GM23338 (cell line): ENCODE measurements at regions not wholly inside any gene's neighbourhood (a gene's known extent, or its start where the extent isn't known, plus 50 kb on each side); places are given as distances from the start of the nearest gene placed in this dataset.

Experiments used
- ATAC-seq: fragments of 200-7000 bp; cut with Tn5 transposase; 3 replicates; pipeline ENCODE4 v1.9.1; 2020
- DNase-seq: peaks from one replicate; pipeline ENCODE4 v3.0.0-alpha.2; 2015; ENCODE audit warnings: low spot score
- H2AFZ ChIP-seq: fragments of 200-600 bp; sonication (generic); 2 replicates; pipeline ENCODE4 v1.8.0; 2016; ENCODE audit warnings: antibody characterized with exemption, mild to moderate bottlenecking, moderate library complexity
- H3F3A ChIP-seq: fragments of 200-600 bp; sonication (generic); replicated peaks from 2 replicates; pipeline ENCODE4 v1.8.0; 2017; ENCODE audit warnings: antibody characterized with exemption, mixed run types, low read depth
- H3K27ac ChIP-seq: fragments of 200-600 bp; sonication (generic); 2 replicates; pipeline ENCODE4 v1.6.1; 2016; ENCODE audit warnings: low read depth
- H3K27me3 ChIP-seq: fragments of 200-600 bp; sonication (generic); 2 replicates; pipeline ENCODE4 v1.8.0; 2016; ENCODE audit warnings: mild to moderate bottlenecking, mixed run types, moderate library complexity; ENCODE audit not compliant: insufficient read depth
- H3K36me3 ChIP-seq: fragments of 200-600 bp; sonication (generic); 2 replicates; pipeline ENCODE4 v1.8.0; 2016; ENCODE audit warnings: mild to moderate bottlenecking; ENCODE audit not compliant: insufficient read depth
- H3K4me1 ChIP-seq: fragments of 200-600 bp; sonication (generic); 2 replicates; pipeline ENCODE4 v1.8.0; 2016; ENCODE audit warnings: mild to moderate bottlenecking, moderate library complexity; ENCODE audit not compliant: insufficient read depth
- H3K4me2 ChIP-seq: fragments of 200-600 bp; sonication (generic); 2 replicates; pipeline ENCODE4 v1.7.1; 2017; ENCODE audit warnings: mixed run types
- H3K4me3 ChIP-seq: fragments of 200-600 bp; sonication (generic); 2 replicates; pipeline ENCODE4 v1.6.1; 2016; ENCODE audit warnings: mixed run types
- H3K79me2 ChIP-seq: fragments of 200-600 bp; sonication (generic); replicated peaks from 2 replicates; pipeline ENCODE4 v1.8.0; 2017; ENCODE audit warnings: mild to moderate bottlenecking; ENCODE audit not compliant: insufficient read depth
- H3K9me2 ChIP-seq: fragments of 200-600 bp; sonication (generic); 2 replicates; pipeline ENCODE4 v1.8.0; 2017; ENCODE audit not compliant: insufficient read depth
- H4K20me1 ChIP-seq: fragments of 200-600 bp; sonication (generic); replicated peaks from 2 replicates; pipeline ENCODE4 v1.8.0; 2017; ENCODE audit warnings: mild to moderate bottlenecking; ENCODE audit not compliant: insufficient read depth
- H3K27ac Mint-ChIP-seq: 2 replicates; pipeline ENCODE4 v1.8.0; 2020; ENCODE audit warnings: inconsistent platforms, mild to moderate bottlenecking, moderate library complexity, mixed read lengths
- H3K27me3 Mint-ChIP-seq: 3 replicates; pipeline ENCODE4 v1.8.0; 2022; ENCODE audit warnings: low read depth, mild to moderate bottlenecking, moderate library complexity, mixed read lengths, inconsistent platforms; ENCODE audit not compliant: insufficient read depth, poor library complexity
- H3K36me3 Mint-ChIP-seq: 3 replicates; pipeline ENCODE4 v1.8.0; 2021; ENCODE audit warnings: low read depth, mild to moderate bottlenecking, inconsistent platforms, moderate library complexity, mixed read lengths
- H3K4me1 Mint-ChIP-seq: 3 replicates; pipeline ENCODE4 v1.8.0; 2020; ENCODE audit warnings: mild to moderate bottlenecking, inconsistent platforms, mixed read lengths
- H3K4me3 Mint-ChIP-seq: 3 replicates; pipeline ENCODE4 v1.8.0; 2021; ENCODE audit warnings: moderate library complexity, mild to moderate bottlenecking, inconsistent platforms, mixed read lengths
- H3K9me3 Mint-ChIP-seq: 3 replicates; pipeline ENCODE4 v1.8.0; 2020; ENCODE audit warnings: moderate library complexity, mild to moderate bottlenecking, inconsistent platforms, mixed read lengths
- EZH2phosphoT487 ChIP-seq: fragments of 200-600 bp; sonication (generic); IDR thresholded peaks from one replicate; pipeline ENCODE4 v1.8.1; 2018; ENCODE audit warnings: antibody characterized with exemption; ENCODE audit not compliant: unreplicated experiment
- JUNB ChIP-seq: IDR thresholded peaks from one replicate; pipeline ENCODE4 v1.6.1; 2016; ENCODE audit warnings: antibody characterized with exemption; ENCODE audit not compliant: unreplicated experiment
- POLR2AphosphoS5 ChIP-seq: IDR thresholded peaks from 2 replicates; pipeline ENCODE4 v1.6.1; 2016; ENCODE audit warnings: antibody characterized with exemption, low read depth
- TF ChIP-seq, protein P1 (sequence below): fragments of 250-450 bp; sonication (Bioruptor Pico); IDR thresholded peaks from 2 replicates; pipeline ENCODE4 v1.5.0; 2020; ENCODE audit warnings: mild to moderate bottlenecking, moderate library complexity
- TF ChIP-seq, protein P2 (sequence below): IDR thresholded peaks from one replicate; pipeline ENCODE4 v1.6.1; 2018; ENCODE audit warnings: antibody characterized with exemption; ENCODE audit not compliant: unreplicated experiment
- TF ChIP-seq, protein P3 (sequence below): IDR thresholded peaks from 2 replicates; pipeline ENCODE4 v1.6.1; 2016; ENCODE audit warnings: antibody characterized with exemption
- TF ChIP-seq, protein P4 (sequence below), 2 experiments: fragments of 200-600 bp in 1 of 2; sonication (generic) in 1 of 2; conservative IDR thresholded peaks; 2 replicates each; pipeline versions ENCODE4 v1.5.1 to v1.6.1; 2016 to 2017; ENCODE audit warnings: antibody characterized with exemption in 2 of 2, low read depth in 2 of 2, mild to moderate bottlenecking in 2 of 2, moderate library complexity in 1 of 2

DNA sequence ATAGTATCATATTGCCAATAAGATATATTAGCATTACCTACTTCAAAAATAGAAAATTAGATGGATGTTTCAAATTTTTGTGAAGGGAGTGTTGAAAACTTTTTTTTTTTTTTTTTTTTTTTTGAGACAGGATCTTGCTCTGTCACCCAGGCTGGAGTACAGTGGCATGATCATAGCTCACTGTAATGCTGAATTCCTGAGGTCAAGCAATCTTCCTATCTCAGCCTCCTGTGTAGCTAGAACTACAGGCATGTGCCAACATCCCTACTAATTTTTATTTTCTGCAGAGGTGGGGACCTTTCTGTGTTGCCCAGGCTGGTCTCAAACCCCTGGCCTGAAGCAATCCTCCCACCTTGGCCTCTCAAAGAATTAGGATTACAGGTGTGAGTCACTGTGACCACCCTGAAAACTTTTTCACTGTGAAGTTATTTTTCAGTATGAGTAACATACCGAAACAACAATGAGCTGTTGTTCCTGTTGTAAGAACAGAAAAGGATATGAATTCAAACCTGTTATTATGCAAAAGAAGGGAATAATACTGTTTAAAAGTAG, 266.9 kb downstream of the NEBL start:
- H3K36me3 ChIP-seq = no peaks in the 10 kb centered on the region
- H3K4me3 ChIP-seq = no peak overlapping the region
- no peaks in the 10 kb centered on the region for H4K20me1 ChIP-seq
- Mint-ChIP-seq H3K9me3 (no peaks in the 10 kb centered on the region), H3K27ac (no peak overlapping the region), H3K4me1 (peaks cover 7% of the 10 kb centered on the region; the same call in 2 of the 3 replicates), H3K4me3 (no peak overlapping the region), H3K27me3 (no peaks in the 10 kb centered on the region), H3K36me3 (no peaks in the 10 kb centered on the region)
- no peak overlapping the region for H2AFZ ChIP-seq
- TF ChIP-seq, protein P1, sequence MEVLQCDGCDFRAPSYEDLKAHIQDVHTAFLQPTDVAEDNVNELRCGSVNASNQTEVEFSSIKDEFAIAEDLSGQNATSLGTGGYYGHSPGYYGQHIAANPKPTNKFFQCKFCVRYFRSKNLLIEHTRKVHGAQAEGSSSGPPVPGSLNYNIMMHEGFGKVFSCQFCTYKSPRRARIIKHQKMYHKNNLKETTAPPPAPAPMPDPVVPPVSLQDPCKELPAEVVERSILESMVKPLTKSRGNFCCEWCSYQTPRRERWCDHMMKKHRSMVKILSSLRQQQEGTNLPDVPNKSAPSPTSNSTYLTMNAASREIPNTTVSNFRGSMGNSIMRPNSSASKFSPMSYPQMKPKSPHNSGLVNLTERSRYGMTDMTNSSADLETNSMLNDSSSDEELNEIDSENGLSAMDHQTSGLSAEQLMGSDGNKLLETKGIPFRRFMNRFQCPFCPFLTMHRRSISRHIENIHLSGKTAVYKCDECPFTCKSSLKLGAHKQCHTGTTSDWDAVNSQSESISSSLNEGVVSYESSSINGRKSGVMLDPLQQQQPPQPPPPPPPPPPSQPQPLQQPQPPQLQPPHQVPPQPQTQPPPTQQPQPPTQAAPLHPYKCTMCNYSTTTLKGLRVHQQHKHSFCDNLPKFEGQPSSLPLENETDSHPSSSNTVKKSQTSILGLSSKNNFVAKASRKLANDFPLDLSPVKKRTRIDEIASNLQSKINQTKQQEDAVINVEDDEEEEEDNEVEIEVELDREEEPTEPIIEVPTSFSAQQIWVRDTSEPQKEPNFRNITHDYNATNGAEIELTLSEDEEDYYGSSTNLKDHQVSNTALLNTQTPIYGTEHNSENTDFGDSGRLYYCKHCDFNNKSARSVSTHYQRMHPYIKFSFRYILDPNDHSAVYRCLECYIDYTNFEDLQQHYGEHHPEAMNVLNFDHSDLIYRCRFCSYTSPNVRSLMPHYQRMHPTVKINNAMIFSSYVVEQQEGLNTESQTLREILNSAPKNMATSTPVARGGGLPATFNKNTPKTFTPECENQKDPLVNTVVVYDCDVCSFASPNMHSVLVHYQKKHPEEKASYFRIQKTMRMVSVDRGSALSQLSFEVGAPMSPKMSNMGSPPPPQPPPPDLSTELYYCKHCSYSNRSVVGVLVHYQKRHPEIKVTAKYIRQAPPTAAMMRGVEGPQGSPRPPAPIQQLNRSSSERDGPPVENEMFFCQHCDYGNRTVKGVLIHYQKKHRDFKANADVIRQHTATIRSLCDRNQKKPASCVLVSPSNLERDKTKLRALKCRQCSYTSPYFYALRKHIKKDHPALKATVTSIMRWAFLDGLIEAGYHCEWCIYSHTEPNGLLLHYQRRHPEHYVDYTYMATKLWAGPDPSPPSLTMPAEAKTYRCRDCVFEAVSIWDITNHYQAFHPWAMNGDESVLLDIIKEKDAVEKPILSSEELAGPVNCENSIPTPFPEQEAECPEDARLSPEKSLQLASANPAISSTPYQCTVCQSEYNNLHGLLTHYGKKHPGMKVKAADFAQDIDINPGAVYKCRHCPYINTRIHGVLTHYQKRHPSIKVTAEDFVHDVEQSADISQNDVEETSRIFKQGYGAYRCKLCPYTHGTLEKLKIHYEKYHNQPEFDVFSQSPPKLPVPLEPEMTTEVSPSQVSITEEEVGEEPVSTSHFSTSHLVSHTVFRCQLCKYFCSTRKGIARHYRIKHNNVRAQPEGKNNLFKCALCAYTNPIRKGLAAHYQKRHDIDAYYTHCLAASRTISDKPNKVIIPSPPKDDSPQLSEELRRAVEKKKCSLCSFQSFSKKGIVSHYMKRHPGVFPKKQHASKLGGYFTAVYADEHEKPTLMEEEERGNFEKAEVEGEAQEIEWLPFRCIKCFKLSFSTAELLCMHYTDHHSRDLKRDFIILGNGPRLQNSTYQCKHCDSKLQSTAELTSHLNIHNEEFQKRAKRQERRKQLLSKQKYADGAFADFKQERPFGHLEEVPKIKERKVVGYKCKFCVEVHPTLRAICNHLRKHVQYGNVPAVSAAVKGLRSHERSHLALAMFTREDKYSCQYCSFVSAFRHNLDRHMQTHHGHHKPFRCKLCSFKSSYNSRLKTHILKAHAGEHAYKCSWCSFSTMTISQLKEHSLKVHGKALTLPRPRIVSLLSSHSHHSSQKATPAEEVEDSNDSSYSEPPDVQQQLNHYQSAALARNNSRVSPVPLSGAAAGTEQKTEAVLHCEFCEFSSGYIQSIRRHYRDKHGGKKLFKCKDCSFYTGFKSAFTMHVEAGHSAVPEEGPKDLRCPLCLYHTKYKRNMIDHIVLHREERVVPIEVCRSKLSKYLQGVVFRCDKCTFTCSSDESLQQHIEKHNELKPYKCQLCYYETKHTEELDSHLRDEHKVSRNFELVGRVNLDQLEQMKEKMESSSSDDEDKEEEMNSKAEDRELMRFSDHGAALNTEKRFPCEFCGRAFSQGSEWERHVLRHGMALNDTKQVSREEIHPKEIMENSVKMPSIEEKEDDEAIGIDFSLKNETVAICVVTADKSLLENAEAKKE = no peak
- TF ChIP-seq, protein P2, sequence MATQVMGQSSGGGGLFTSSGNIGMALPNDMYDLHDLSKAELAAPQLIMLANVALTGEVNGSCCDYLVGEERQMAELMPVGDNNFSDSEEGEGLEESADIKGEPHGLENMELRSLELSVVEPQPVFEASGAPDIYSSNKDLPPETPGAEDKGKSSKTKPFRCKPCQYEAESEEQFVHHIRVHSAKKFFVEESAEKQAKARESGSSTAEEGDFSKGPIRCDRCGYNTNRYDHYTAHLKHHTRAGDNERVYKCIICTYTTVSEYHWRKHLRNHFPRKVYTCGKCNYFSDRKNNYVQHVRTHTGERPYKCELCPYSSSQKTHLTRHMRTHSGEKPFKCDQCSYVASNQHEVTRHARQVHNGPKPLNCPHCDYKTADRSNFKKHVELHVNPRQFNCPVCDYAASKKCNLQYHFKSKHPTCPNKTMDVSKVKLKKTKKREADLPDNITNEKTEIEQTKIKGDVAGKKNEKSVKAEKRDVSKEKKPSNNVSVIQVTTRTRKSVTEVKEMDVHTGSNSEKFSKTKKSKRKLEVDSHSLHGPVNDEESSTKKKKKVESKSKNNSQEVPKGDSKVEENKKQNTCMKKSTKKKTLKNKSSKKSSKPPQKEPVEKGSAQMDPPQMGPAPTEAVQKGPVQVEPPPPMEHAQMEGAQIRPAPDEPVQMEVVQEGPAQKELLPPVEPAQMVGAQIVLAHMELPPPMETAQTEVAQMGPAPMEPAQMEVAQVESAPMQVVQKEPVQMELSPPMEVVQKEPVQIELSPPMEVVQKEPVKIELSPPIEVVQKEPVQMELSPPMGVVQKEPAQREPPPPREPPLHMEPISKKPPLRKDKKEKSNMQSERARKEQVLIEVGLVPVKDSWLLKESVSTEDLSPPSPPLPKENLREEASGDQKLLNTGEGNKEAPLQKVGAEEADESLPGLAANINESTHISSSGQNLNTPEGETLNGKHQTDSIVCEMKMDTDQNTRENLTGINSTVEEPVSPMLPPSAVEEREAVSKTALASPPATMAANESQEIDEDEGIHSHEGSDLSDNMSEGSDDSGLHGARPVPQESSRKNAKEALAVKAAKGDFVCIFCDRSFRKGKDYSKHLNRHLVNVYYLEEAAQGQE = no peak
- TF ChIP-seq, protein P3, sequence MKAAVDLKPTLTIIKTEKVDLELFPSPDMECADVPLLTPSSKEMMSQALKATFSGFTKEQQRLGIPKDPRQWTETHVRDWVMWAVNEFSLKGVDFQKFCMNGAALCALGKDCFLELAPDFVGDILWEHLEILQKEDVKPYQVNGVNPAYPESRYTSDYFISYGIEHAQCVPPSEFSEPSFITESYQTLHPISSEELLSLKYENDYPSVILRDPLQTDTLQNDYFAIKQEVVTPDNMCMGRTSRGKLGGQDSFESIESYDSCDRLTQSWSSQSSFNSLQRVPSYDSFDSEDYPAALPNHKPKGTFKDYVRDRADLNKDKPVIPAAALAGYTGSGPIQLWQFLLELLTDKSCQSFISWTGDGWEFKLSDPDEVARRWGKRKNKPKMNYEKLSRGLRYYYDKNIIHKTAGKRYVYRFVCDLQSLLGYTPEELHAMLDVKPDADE = no peak
- TF ChIP-seq, protein P4, sequence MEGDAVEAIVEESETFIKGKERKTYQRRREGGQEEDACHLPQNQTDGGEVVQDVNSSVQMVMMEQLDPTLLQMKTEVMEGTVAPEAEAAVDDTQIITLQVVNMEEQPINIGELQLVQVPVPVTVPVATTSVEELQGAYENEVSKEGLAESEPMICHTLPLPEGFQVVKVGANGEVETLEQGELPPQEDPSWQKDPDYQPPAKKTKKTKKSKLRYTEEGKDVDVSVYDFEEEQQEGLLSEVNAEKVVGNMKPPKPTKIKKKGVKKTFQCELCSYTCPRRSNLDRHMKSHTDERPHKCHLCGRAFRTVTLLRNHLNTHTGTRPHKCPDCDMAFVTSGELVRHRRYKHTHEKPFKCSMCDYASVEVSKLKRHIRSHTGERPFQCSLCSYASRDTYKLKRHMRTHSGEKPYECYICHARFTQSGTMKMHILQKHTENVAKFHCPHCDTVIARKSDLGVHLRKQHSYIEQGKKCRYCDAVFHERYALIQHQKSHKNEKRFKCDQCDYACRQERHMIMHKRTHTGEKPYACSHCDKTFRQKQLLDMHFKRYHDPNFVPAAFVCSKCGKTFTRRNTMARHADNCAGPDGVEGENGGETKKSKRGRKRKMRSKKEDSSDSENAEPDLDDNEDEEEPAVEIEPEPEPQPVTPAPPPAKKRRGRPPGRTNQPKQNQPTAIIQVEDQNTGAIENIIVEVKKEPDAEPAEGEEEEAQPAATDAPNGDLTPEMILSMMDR (conservative IDR thresholded peaks at IDR 0.05; ENCODE audit: low read depth in 2 of 2) = no peak
- TF ChIP-seq POLR2AphosphoS5 (no peak), EZH2phosphoT487 (no peak), JUNB (no peak)
- no peaks in the 10 kb centered on the region for H3K79me2 ChIP-seq
- H3K9me2 ChIP-seq = no peaks in the 10 kb centered on the region; the same call in 1 of the 2 replicates
- ATAC-seq (no peak), DNase-seq (no peak)
- H3K4me2 ChIP-seq = no peak overlapping the region
- no peaks in the 10 kb centered on the region for H3F3A ChIP-seq
- no peaks in the 10 kb centered on the region for H3K27me3 ChIP-seq
- H3K4me1 ChIP-seq = peaks cover 24% of the 10 kb centered on the region
- H3K27ac ChIP-seq = no peak overlapping the region
